ENCODE measurements at regions not wholly inside any gene's neighbourhood (a gene's known extent, or its start where the extent isn't known, plus 50 kb on each side); places are given as distances from the start of the nearest gene placed in this dataset.

DNA sequence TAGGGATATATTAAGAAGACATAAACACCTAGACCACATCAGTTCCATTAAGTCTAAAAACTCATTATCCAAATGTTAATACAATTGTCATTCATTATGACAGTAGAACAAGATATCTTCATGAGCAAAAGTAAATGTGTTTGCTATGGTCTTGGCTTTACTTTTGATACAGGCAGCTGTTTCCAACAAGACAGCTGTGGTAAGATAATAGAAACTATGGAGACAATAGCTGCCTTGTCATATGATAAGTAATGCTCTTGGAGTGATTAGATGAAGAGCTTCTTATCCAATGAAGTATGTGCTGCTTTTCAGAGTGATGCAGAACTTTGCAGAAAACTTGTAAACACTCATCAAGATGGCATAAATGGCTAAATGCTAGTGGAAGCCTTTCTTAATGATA is 1066.0 kb downstream of the FSTL5 start:
- Histone ChIP-seq H3K4me2 (ENCODE audit: low read depth, low read length) (no peak overlapping the region), H3K9me1 (ENCODE audit: insufficient read depth, low read length) (no peaks in the 10 kb centered on the region), H3K14ac (replicated peaks; ENCODE audit: low read depth, low read length) (no peak overlapping the region), H4K91ac (ENCODE audit: insufficient read depth, low read depth, low read length) (no peak overlapping the region), H2BK5ac (ENCODE audit: low read depth, low read length, poor library complexity, severe bottlenecking) (no peak overlapping the region), H3K27me3 (ENCODE audit: control insufficient read depth, insufficient read depth, low read length) (no peaks in the 10 kb centered on the region), H4K5ac (ENCODE audit: low read depth, low read length) (no peak overlapping the region), H2AK5ac (ENCODE audit: low read depth, low read length) (no peak overlapping the region), H3K18ac (ENCODE audit: low read depth, low read length) (no peak overlapping the region), H2BK120ac (ENCODE audit: low read depth, low read length) (no peak overlapping the region), H4K8ac (ENCODE audit: low read depth in 2 of 2, low read length in 2 of 2) (no peak overlapping the region), H3K23ac (ENCODE audit: low read depth, low read length) (no peak overlapping the region), H3K79me1 (ENCODE audit: low read depth in 1 of 2, low read length in 2 of 2) (no peaks in the 10 kb centered on the region), H3K9me3 (ENCODE audit: control insufficient read depth, insufficient read depth, low read length) (peaks cover 4% of the 10 kb centered on the region), H3K9ac (ENCODE audit: low read depth, low read length) (no peak overlapping the region), H3K4me3 (ENCODE audit: insufficient read depth, low read depth, low read length) (no peak overlapping the region), H3K36me3 (ENCODE audit: control insufficient read depth, insufficient read depth, low read length) (no peaks in the 10 kb centered on the region), H4K20me1 (ENCODE audit: insufficient read depth, low read length) (no peaks in the 10 kb centered on the region), H3K56ac (ENCODE audit: extremely low read depth, insufficient read depth, low read length) (no peak overlapping the region), H3K4ac (ENCODE audit: low read depth, low read length) (no peak overlapping the region), H2AK9ac (replicated peaks; ENCODE audit: low read depth, low read length, poor library complexity) (no peak overlapping the region), H3K27ac (ENCODE audit: insufficient read depth, low read length) (no peak overlapping the region), H2AFZ (replicated peaks; ENCODE audit: low read length, poor library complexity) (no peak overlapping the region), H2BK20ac (ENCODE audit: low read depth, low read length) (no peak overlapping the region), H3K4me1 (ENCODE audit: control insufficient read depth, insufficient read depth, low read length) (no peaks in the 10 kb centered on the region), H2BK15ac (ENCODE audit: low read depth, low read length) (no peak overlapping the region)
- no TSS peak for BruUV-seq (replicated peaks)
- dilution Hi-C loops (cut with HindIII; ENCODE audit: low sequenced_read_pairs, unreplicated experiment) (no loop called here), in situ Hi-C loops (cut with MboI; ENCODE audit: low sequenced_read_pairs) (no loop called here), intact Hi-C loops (cut with micrococcal nuclease) (no loop called here)
- ChIA-PET CTCF (no interaction called here), POLR2A (ENCODE audit: unreplicated experiment) (no interaction called here)
- TF ChIP-seq, protein P1, sequence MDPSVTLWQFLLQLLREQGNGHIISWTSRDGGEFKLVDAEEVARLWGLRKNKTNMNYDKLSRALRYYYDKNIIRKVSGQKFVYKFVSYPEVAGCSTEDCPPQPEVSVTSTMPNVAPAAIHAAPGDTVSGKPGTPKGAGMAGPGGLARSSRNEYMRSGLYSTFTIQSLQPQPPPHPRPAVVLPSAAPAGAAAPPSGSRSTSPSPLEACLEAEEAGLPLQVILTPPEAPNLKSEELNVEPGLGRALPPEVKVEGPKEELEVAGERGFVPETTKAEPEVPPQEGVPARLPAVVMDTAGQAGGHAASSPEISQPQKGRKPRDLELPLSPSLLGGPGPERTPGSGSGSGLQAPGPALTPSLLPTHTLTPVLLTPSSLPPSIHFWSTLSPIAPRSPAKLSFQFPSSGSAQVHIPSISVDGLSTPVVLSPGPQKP (IDR thresholded peaks at IDR 0.05; ENCODE audit: borderline replicate concordance, low read depth, low read length) = no peak
- TF ChIP-seq, protein P2, sequence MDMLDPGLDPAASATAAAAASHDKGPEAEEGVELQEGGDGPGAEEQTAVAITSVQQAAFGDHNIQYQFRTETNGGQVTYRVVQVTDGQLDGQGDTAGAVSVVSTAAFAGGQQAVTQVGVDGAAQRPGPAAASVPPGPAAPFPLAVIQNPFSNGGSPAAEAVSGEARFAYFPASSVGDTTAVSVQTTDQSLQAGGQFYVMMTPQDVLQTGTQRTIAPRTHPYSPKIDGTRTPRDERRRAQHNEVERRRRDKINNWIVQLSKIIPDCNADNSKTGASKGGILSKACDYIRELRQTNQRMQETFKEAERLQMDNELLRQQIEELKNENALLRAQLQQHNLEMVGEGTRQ (IDR thresholded peaks at IDR 0.05; ENCODE audit: low read depth, low read length) = no peak
- TF ChIP-seq RCOR1 (IDR thresholded peaks at IDR 0.05; ENCODE audit: insufficient replicate concordance, low read length) = no peak
- no peak for TF ChIP-seq SMC3 (IDR thresholded peaks at IDR 0.05; ENCODE audit: low read depth, low read length)
- no peak for TF ChIP-seq MXI1 (IDR thresholded peaks at IDR 0.05; ENCODE audit: borderline replicate concordance, low read depth, low read length)
- no peak for TF ChIP-seq BHLHE40 (IDR thresholded peaks at IDR 0.05; ENCODE audit: low read depth, low read length)
- TF ChIP-seq CHD1 (IDR thresholded peaks at IDR 0.05; ENCODE audit: low read depth, low read length) = no peak
- TF ChIP-seq FOS (IDR thresholded peaks at IDR 0.05; ENCODE audit: low read depth, low read length) = no peak
- no peak for TF ChIP-seq RAD21 (IDR thresholded peaks at IDR 0.05; ENCODE audit: low read length)
- TF ChIP-seq RFX5 (IDR thresholded peaks at IDR 0.05; ENCODE audit: low read depth, low read length) = no peak
- no peak for TF ChIP-seq CEBPB (IDR thresholded peaks at IDR 0.05; ENCODE audit: low read depth, low read length)
- no peak for TF ChIP-seq MAZ (IDR thresholded peaks at IDR 0.05; ENCODE audit: borderline replicate concordance, low read depth, low read length)
- no peak for TF ChIP-seq NFE2L2 (IDR thresholded peaks at IDR 0.05; ENCODE audit: low read depth, low read length)
- TF ChIP-seq POLR2A (IDR thresholded peaks at IDR 0.05; ENCODE audit: low read depth, low read length) = no peak
- TF ChIP-seq, protein P3, sequence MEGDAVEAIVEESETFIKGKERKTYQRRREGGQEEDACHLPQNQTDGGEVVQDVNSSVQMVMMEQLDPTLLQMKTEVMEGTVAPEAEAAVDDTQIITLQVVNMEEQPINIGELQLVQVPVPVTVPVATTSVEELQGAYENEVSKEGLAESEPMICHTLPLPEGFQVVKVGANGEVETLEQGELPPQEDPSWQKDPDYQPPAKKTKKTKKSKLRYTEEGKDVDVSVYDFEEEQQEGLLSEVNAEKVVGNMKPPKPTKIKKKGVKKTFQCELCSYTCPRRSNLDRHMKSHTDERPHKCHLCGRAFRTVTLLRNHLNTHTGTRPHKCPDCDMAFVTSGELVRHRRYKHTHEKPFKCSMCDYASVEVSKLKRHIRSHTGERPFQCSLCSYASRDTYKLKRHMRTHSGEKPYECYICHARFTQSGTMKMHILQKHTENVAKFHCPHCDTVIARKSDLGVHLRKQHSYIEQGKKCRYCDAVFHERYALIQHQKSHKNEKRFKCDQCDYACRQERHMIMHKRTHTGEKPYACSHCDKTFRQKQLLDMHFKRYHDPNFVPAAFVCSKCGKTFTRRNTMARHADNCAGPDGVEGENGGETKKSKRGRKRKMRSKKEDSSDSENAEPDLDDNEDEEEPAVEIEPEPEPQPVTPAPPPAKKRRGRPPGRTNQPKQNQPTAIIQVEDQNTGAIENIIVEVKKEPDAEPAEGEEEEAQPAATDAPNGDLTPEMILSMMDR (conservative IDR thresholded peaks at IDR 0.05; ENCODE audit: low read depth, low read length) = no peak
- no peak for TF ChIP-seq MAFK (IDR thresholded peaks at IDR 0.05; ENCODE audit: low read depth, low read length)
- no peak for DNase-seq
- ATAC-seq (ENCODE audit: low read depth) = no peak

Data from IMR-90 (cell line).